Daoy (cell line): ENCODE measurements at regions not wholly inside any gene's neighbourhood (a gene's known extent, or its start where the extent isn't known, plus 50 kb on each side); places are given as distances from the start of the nearest gene placed in this dataset.

Experiments
- DNase-seq: peaks from one replicate; pipeline ENCODE4 v3.0.0-alpha.2; 2015; ENCODE audit warnings: low read depth

DNA sequence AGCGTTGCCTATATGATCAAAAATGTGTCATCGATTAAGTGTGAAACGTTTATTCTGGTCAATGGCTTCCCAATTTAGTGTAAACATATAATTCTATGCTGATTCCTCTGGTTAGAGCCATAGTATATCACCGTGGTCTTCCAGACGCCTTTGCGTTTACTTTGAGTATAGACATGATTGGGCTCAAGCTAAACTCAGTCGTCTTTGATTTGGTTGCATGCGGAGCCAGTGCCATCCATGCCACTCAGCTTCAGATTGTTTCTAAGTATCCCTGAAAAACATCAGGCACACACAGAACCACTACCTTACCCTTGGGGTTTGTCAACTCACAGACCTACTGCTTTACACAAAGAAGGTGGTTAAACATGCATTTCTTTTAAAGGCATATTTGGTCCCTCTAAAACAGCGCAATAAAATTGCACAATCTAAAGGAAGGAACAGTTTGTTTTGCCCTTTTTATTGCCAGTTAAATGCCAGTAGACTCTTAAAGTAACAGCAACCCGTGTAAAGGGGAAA lies 273.6 kb upstream of the KLF6 start:
- DNase-seq: no peak

DNA sequence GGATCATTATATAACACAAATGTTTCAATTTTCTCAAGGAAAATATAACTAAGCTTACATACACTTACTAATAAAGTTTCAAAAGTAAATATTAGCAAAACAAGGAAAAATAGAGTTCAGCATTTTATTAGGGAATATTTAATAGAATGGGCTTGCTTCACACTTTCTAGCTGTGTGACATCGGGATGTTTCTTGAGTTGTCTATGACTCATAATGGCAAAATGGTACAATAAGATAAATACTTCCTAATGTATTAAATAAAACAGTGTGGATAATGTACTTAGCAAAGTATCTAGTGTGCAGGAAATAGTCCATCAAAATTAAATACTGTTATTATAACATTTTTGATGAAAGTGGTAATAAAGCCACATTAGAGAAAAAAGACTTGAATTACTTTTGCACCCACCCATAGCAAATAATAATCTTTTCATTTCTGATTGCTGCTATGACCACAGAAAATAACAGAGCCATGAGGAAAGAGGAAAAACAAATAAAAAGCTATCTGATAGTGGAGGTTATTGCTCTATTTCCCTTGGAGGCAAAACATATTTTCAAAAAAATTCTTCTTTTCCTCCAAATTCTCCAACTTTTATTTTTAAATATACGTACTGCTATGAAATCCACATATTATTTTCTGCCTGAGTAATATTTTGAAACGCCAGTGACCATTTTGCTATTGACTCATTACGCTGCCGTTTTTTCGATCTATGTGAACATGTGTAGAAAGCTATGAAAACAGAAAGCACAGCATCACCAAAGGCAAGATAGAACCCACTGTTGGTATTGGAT lies 272.9 kb upstream of the KLF6 start:
- DNase-seq: no peak

DNA sequence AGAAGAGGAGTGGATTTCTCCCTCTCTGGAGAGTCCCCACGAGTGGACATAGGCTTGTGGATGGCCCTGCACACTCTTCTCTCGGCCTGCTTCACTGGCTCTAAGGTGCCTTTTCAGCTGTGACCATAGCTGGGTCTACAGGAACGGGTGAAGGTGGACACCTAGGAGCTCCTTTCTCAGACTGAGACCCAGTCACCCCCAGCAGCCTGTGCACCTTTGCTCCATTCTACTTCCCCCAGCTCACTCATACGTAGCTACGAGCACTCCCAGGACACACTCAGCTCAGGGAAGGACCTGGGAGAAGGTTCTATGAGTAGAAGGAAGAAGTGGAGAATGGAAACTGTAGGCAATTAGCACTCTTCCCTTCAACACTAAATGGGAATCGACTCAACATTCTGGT lies 272.0 kb upstream of the KLF6 start:
- no peak for DNase-seq

DNA sequence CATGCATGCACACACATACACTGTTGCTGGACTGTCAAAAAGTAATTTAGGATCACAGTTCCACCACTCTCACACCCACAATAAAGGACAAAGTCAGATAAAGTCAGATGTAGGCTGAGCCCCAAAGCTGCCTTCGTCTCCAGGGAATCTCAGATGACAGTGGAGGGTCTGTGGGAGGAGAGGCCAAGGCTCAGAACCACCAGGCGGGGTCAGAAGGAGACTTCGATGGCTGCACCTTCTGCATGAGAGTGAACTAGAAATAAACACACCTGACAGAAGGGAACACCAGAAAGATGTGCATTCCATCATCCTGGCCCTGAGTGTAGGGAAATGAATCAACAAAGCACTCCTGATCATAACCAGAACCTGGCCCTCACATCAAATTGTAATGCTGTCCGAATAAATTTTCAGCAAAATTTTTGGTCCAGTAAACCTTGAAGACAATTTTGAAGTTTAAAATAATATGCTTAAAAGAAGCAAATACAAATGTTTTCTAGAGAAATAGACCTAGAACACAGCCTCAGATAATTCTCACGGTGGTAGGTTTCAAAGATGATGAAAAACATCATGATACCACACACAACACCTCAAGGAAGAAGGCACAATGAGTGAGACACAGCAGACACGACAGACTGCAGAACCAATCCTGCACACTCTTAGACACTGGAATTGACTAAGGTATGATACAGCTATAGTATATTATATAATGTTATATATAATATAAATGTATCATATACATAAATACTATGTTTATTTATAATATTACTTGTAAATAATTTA lies 269.8 kb upstream of the KLF6 start:
- DNase-seq: no peak

DNA sequence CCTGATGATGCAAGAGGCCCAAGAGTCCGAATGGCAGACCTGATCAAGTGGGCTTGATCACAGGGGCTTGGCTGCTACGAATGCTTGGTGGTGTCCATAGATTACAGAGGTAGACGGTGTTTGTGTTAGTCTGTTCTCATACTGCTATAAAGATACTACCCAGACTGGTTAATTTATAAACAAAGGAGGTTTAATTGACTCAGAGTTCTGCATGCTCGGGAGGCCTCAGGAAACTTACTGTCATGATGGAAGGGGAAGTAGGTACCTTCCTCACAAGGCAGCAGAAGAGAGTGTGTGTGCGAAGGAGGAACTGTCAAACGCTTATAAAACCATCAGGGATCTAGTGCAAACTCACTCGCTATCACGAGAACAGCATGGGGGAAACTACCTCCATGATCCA lies 268.9 kb upstream of the KLF6 start:
- no peak for DNase-seq

DNA sequence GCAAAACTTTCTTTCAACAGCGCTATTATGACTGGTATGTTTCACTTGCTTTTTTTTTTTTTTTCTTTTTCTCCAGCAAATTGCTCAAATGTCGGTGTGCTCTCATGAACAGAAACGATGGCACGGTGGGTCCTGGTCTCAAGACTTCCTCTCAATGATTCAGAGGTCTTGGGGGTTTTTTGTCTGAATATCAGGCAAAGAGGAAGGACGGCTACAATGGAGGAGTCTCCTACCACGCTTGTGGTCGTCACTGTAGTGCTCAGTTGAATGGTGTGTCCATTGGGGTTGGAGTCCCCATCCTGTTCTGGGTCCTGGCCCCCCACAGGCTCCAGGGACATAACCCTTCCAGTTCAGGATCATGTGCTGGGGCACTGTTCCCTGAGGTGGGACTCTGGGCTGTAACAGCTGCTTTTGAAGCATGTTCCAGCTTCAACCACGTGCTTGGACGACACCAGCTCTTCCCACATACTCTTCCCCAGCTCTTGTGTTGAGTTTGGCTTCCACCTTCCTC lies 266.7 kb upstream of the KLF6 start:
- no peak for DNase-seq

DNA sequence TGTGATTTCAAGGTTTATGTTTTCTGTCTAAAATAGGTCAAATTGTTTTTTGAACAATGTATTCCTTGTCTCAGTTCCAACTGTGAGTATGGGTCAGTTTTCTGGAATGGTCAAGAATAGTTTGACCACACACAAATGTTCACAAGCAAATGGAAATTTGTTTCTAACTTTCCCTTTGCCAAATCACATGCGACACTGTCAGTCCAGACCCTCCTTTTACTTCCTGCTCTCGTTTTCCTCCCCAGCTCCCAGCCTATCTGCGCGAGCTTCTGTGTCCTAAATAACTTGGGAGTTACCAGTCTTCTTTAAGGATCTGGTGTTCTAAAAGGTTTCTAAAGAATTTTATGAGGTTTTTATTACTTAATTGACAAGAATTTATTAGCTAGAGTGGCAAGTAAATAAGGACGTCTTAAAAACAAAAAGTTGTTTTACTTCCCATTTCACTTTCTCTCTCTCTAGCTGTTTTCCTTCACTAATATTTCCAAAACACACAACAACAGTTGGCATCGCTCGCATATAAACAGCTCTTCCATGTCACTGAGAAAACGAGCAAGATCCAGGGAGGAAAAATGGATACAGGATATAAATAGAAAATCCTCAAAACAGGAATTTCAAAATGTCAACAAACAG lies 266.1 kb upstream of the KLF6 start:
- DNase-seq: no peak

DNA sequence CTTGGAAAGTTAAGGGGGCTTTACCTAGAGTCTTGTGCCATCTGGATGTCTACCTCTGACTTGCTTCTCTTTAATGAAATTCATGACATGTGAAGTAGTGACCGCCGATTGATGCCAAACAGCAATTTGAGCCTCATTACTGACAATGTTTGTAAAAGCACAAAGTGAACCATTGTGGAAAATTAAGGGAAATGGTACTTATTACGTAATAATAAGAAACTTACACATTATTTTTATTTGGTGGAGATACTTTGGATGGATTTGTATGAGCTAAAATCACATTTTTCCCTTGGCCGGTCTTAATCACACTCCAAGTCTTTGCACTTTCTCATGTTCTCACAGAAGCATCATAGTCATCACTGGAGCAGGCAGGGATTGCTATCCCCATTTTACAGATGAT lies 265.1 kb upstream of the KLF6 start:
- no peak for DNase-seq

DNA sequence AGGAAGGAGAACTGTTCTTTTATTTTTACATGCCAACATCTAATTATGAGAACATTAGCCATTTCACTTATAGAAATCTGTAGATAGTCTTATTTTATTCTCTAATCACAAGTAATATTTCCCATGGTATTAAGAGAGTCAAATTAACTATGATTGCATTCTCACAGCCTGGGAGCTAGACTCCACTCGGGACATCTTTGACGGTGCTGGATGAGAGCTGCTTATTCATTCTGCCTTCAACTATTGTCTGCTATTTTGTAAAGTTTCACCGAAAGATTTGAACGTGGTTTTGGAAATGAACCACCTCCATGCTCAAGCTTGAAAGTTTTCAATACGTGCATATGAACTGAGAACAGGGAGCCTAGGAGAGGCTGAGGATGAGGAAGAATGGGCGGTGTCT lies 264.3 kb upstream of the KLF6 start:
- DNase-seq: no peak

DNA sequence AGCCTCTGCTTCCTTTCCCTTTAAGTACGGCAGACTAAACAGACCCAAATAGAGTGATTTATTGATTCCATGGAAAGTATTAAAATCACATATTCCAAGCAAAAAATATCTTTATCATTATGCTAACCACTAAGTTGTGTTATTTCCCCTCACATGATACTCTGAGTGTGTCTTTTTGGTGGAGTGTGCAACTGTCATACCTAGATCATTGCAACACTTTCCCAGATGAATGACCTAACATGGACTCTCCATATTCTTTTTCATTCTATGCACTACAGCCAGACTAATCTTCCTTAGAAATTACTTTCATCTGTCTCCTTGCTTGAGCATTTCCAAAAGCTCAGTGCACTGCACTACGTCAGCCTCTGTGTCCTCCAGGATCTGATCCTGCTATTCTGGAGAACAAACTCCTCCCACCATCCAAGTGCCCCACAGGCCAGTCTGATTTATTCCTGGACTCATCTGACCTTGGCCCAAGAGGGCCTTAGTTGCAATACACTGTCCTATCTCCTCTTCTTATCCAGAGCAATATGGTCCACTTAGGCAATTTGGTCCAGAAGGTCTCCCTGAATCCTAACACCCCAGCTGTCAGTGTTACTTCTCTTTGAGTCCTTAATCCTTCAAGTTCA lies 263.3 kb upstream of the KLF6 start:
- no peak for DNase-seq

DNA sequence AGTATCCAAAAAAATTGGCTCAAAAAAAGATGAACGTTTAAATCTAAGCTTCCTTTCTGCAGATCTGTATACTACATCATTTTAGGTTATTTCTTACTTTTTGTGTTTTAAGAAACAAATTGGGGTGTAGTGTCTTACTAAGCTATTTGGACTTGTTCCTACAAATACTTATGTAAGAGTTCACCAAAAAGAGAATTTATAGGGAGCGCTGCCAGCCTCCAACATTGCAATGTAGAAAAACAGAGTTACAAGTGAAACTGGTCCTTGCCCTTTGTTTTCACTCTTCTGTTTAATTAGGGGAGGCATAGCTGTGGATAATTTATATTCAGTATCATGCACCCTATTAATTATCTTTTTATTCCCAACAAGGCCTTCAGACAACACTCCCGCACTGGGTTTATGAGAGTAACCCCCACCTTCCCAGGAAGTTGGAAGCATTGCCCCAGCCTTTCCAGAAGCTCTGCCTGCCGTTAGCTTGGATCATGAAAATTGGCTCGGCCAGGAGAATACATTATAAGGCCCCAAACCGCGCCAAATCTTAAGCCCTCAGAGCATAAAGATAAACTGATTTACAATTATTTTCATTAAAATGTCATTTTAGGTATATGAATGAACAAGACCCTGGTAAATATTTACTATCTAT lies 261.8 kb upstream of the KLF6 start:
- DNase-seq: no peak

DNA sequence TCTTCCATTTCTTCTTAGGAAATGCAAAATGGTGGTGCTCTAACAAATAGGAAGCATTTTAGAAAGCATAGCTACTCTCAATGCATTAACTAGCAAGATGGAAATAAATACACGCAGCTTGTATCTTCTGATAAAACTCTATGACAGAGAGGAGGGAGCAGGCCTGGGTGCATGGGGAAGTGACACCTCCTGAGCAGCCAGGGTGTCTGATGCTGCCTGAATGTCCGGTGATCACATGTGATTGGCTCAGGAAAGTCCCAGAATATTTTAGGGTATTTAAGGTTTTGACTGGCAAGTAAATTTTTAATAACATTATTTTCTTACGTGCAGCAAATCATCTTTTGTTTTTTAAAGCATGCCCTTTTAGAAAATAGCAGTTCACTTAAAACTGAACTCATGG lies 261.0 kb upstream of the KLF6 start:
- DNase-seq: no peak

DNA sequence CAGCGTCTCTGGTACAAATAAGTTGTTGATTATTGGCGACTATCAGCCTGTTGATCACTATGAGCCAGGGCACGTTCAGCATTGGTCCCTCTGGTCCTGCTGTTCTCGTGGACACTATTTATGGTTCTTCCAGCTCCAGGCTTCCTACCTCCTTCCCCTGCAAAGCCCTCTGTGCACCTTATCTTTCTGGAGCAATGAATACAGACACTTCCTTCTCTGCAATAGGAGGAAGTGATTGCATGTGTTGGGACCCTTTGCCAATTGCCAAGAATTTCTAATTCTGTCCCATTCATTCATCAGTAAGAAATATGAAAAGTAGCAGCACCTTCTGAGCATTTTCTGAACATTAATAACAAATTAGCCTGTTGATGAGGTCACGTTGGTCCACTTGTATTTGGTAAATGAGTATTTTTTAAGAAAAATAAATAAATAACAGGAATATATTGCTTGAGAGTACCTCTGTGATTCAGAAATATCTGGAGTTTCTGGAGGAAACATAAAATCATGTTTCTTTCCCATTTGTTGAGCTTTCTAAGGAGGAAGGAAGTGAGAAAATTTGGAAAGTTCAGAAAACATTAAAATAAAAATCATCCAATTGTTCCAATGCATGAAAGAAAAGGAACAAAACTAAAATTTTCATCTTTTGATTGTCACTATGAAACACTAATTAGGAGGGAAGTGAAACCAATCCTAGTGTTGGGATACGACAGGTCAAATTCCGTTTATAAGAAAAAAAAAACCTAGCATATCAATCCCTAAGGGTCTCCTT lies 259.1 kb upstream of the KLF6 start:
- no peak for DNase-seq

DNA sequence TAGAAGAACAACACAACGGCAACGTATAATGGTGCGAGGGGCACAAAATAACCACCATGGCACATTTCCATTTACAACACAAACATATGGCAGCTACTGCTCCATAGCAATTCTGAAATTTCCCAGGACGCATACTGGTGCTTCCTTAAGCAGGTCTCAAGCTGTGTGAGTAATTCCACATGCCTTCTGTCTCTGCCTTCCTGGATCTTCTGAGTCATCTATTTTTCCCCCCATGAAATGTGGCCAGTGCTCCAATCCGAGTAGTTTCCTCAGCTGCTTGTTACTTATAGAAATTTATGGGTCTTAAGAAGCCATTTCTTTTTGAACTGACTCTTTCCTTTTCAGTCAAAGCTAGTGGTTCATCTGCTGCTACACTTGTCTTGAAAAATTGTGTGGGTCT lies 256.6 kb upstream of the KLF6 start:
- no peak for DNase-seq

DNA sequence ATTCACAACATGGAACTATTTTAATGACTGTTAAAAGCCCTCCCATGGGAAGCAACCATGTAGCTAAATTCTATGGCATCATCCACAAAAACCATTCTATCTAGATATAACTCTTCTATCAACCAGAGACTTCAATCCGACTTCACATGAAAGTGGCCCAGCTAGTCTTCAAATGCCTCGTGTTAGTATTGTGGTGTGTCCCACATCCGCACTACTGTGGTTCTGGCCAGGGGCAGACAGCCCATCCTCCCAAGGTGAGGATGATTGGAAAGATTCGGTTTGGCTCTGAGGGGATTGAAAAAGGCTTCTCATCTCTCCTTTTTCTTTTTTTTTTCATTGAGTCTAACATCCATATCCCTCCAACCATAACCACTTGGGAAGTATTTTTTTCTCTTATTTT lies 253.0 kb upstream of the KLF6 start:
- DNase-seq: no peak

DNA sequence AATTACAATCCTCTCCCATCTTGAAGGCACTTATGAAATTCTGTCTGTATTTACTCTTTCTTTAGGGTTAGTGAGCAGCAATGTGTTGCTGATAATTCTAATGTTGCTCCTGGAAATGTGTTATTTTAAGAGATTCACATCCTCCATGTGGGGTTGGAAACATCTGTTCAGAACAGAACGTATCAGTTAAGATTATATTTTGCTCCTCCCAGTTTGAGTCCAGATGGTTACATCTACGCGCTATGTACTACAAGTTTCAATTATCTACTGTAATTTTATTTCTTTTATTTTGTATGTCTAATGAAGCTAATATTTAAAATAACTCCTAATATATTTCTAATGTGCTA lies 250.6 kb upstream of the KLF6 start:
- no peak for DNase-seq

DNA sequence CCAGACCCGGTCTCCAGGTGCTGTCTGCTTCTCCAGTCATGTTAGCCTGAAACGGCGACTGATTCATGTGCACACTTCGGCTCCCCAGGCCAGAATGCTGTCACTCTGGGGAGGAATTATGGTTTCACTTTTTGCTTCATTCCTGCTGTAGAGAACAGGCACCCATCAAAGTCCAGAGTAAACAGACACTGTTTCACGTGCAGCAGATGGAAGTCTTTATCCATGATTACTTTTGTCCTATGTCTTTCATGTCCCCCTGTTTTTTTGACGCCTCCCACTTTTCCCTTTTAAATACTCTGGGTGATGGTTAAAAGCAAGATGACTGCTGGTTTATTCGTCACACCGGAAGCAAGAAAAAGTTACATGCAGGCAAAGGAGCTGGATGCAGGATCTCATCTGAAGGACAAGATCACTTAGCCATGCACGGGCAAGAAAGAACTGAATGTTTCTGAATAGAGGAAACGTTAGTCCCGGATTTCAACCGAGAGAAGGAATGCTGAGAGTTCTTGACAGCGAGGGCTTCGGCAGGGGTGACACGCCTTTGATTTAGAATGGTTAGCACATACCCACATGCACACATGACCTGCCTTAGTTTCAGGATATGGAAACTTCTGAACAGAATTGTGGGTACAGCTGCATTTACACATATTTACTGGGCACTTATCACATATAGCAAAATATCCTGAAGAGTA lies 250.0 kb upstream of the KLF6 start:
- DNase-seq: peak; percentile 18

DNA sequence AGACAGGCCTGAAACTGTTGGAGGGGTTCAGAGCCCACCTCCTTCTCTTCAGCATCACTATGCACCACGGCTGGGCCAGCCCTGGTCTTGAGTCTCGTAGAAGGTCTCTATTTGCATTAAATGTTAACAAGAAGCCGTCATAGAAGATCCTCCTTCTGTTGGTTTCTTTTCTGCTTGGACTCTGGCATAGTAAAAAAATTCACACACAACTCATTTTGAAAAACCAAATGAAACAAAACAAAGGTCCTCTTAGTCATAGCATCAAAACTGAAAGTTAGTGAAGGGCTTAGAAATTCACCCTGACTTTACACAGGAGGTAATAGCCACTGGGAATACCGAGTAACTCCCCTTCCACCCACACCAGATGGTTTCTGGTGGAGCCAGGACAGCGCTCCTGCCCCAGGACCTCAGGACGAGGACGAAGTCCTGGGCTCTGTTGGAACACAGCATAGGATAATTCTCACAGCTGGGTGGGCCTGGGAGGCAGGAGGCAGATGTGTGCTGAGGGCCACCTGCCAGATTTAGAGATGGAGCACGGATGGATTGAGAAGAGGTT lies 248.4 kb upstream of the KLF6 start:
- DNase-seq: no peak

DNA sequence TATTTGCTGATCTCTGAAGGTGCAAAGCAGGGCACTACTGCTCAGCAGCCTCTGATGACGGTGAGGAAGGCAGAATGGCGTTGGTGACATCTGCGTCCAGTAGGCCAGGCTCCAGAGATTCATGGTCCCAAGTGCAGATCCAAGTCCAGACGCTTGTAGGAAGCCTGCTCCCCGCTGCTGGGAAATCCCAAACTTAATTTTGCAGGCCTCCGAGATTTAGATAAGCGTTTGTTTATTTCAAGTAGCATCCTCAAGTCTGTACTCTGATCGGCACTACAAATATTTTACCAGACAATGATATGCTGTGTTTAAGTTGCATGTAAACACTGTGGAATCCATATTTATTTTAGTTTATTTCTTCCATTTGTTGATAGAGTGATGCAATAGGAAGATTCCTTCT lies 244.9 kb upstream of the KLF6 start:
- no peak for DNase-seq
